GM12878 (cell line): ENCODE measurements at regions not wholly inside any gene's neighbourhood (a gene's known extent, or its start where the extent isn't known, plus 50 kb on each side); places are given as distances from the start of the nearest gene placed in this dataset.

ENCODE experiments used
- ATAC-seq: fragments of 200-7000 bp; cut with Tn5 transposase; 3 replicates; pipeline ENCODE4 v1.9.1; 2020; ENCODE audit warnings: mild to moderate bottlenecking, moderate library complexity
- BruUV-seq: library from RNA; stranded (reverse); fragments of 400-500 nt; replicated peaks from 2 replicates; lab custom pipeline; 2021; lab: Mats Ljungman, UMichigan
- CTCF ChIA-PET: fragments of 300-600 bp; sonication (Branson Sonifier 250); formaldehyde crosslinking; extraction: SDS; loops from one replicate; lab custom pipeline; 2021; ENCODE audit warnings: inconsistent platforms; lab: Yijun Ruan, JAX
- POLR2A ChIA-PET: fragments of 350-600 bp; formaldehyde crosslinking; extraction: SDS; loops from one replicate; lab custom pipeline; 2021; ENCODE audit warnings: inconsistent platforms; lab: Charles Lee
- RAD21 ChIA-PET: fragments of 300-600 bp; sonication (Branson Sonifier 250); formaldehyde crosslinking; loops from one replicate; lab custom pipeline; 2023; ENCODE audit warnings: antibody characterized with exemption; ENCODE audit not compliant: unreplicated experiment; lab: Charles Lee
- SMC1A ChIA-PET: fragments of 300-600 bp; sonication (Branson Sonifier 250); formaldehyde crosslinking; loops from one replicate; lab custom pipeline; 2023; ENCODE audit not compliant: unreplicated experiment, uncharacterized antibody; lab: Charles Lee
- DNase-seq: peaks from one replicate; pipeline ENCODE4 v3.0.0-alpha.2; 2011; ENCODE audit warnings: low read depth, low spot score
- FAIRE-seq: peaks from 3 replicates; lab custom pipeline; 2011; peaks lifted over from hg19 to GRCh38; lab: Jason Lieb, UNC
- H2AFZ ChIP-seq: 2 replicates; pipeline ENCODE4 v1.6.0; 2011; ENCODE audit warnings: low read depth, low read length, control low read depth; ENCODE audit not compliant: control insufficient read depth
- H3K27ac ChIP-seq: 2 replicates; pipeline ENCODE4 v1.5.1; 2011; ENCODE audit warnings: control low read depth; ENCODE audit not compliant: control insufficient read depth, insufficient read depth
- H3K27me3 ChIP-seq, 2 experiments: replicated peaks in 1 of 2; 2 replicates each; pipeline versions ENCODE4 v1.6.0 to v1.6.1; 2011; ENCODE audit warnings: low read length in 1 of 2; ENCODE audit not compliant: control insufficient read depth in 2 of 2, insufficient read depth in 2 of 2
- H3K36me3 ChIP-seq, 2 experiments: 2 replicates each; pipeline ENCODE4 v1.5.1; 2011; ENCODE audit warnings: low read length in 1 of 2; ENCODE audit not compliant: control insufficient read depth in 2 of 2, insufficient read depth in 2 of 2
- H3K4me1 ChIP-seq: 2 replicates; pipeline ENCODE4 v1.6.1; 2011; ENCODE audit warnings: mild to moderate bottlenecking, low read length, moderate library complexity, mixed read lengths; ENCODE audit not compliant: control insufficient read depth, insufficient read depth
- H3K4me2 ChIP-seq: 2 replicates; pipeline ENCODE4 v1.6.0; 2011; ENCODE audit warnings: control low read depth; ENCODE audit not compliant: control insufficient read depth, insufficient read depth
- H3K4me3 ChIP-seq: fragments of 200-600 bp; sonication (generic); 2 replicates; pipeline ENCODE4 v1.5.1; 2016
- H3K79me2 ChIP-seq: 2 replicates; pipeline ENCODE4 v1.6.0; 2011; ENCODE audit warnings: low read length; ENCODE audit not compliant: control insufficient read depth, insufficient read depth
- H3K9ac ChIP-seq: 2 replicates; pipeline ENCODE4 v1.8.0; 2011; ENCODE audit warnings: low read length, control low read depth, mixed read lengths; ENCODE audit not compliant: control insufficient read depth, insufficient read depth
- H3K9me3 ChIP-seq: replicated peaks from 3 replicates; pipeline ENCODE4 v1.5.1; 2011; ENCODE audit warnings: mild to moderate bottlenecking, low read length; ENCODE audit not compliant: control insufficient read depth, insufficient read depth
- H4K20me1 ChIP-seq: 2 replicates; pipeline ENCODE4 v1.6.0; 2011; ENCODE audit not compliant: control insufficient read depth, insufficient read depth
- BMI1 ChIP-seq: fragments of 450-650 bp; IDR thresholded peaks from 2 replicates; pipeline ENCODE4 v1.6.1; 2016; ENCODE audit warnings: mild to moderate bottlenecking, moderate library complexity, borderline replicate concordance
- CBFB ChIP-seq: IDR thresholded peaks from 2 replicates; pipeline ENCODE4 v1.6.1; 2016; ENCODE audit warnings: antibody characterized with exemption, low read depth
- ETV6 ChIP-seq, 2 experiments: fragments of 450-650 bp in 1 of 2; IDR thresholded peaks in 1 of 2; conservative IDR thresholded peaks in 1 of 2; 2 replicates each; pipeline ENCODE4 v1.6.1; 2014; ENCODE audit warnings: antibody characterized with exemption in 1 of 2, borderline replicate concordance in 1 of 2, low read depth in 1 of 2, mild to moderate bottlenecking in 1 of 2, moderate library complexity in 1 of 2
- IKZF2 ChIP-seq, 2 experiments: fragments of 450-650 bp; IDR thresholded peaks; 2 replicates each; pipeline ENCODE4 v1.6.1; 2017; ENCODE audit warnings: mild to moderate bottlenecking in 2 of 2, moderate library complexity in 2 of 2
- NFIC ChIP-seq: IDR thresholded peaks from 2 replicates; pipeline ENCODE4 v1.6.1; 2012; ENCODE audit warnings: low read depth, mild to moderate bottlenecking, inconsistent platforms, low read length, moderate library complexity
- NFYA ChIP-seq: IDR thresholded peaks from 2 replicates; pipeline ENCODE4 v1.6.1; 2011; ENCODE audit warnings: low read depth, mild to moderate bottlenecking, low read length, improper control_type of control experiment, borderline replicate concordance
- STAT1 ChIP-seq: fragments of 450-650 bp; conservative IDR thresholded peaks from 2 replicates; pipeline ENCODE4 v1.6.1; 2014; ENCODE audit warnings: antibody characterized with exemption, mild to moderate bottlenecking
- TCF3 ChIP-seq: IDR thresholded peaks from 2 replicates; pipeline ENCODE4 v1.6.1; 2012; ENCODE audit warnings: low read depth, mild to moderate bottlenecking, low read length, borderline replicate concordance; ENCODE audit not compliant: insufficient read depth
- WGBS: methylation state at CpG from one replicate; pipeline ENCODE4 v1.1.6; 2016; ENCODE audit warnings: low lambda C conversion rate; ENCODE audit not compliant: insufficient replicate concordance, insufficient coverage; ENCODE audit errors: missing lambda C conversion rate; 5-methylcytosine and 5-hydroxymethylcytosine counted together
- in situ Hi-C: fragments of 300-500 bp; cut with MboI; formaldehyde crosslinking; loops from 9 replicates; pipeline ENCODE4 v1.14.3; 2018; ENCODE audit warnings: mixed read lengths
- intact Hi-C: fragments of 100-400 bp; cut with micrococcal nuclease; formaldehyde crosslinking; loops from one replicate; pipeline ENCODE4 v1.14.2; 2022; ENCODE audit not compliant: unreplicated experiment
- TF ChIP-seq, protein P1 (sequence below): IDR thresholded peaks from 2 replicates; pipeline ENCODE4 v1.6.1; 2011; ENCODE audit warnings: borderline replicate concordance, low read depth, mild to moderate bottlenecking, moderate library complexity, mixed read lengths, low read length; ENCODE audit not compliant: insufficient read depth; ENCODE audit errors: extremely low read length

- no TSS peak for BruUV-seq
- intact Hi-C loops, result no loop called here
- ChIA-PET CTCF (no interaction called here), RAD21 (no interaction called here), SMC1A (no interaction called here)
- DNase-seq (no peak), ATAC-seq (no peak)
- no peak overlapping the region for H3K4me2 ChIP-seq
- H3K27ac ChIP-seq, result no peak overlapping the region
- no peaks in the 10 kb centered on the region for H4K20me1 ChIP-seq
- no peaks in the 10 kb centered on the region; the same call in 2 of the 3 replicates for H3K9me3 ChIP-seq
- TF ChIP-seq NFYA (no peak), NFIC (no peak), IKZF2 (IDR thresholded peaks at IDR 0.05) (no peak), STAT1 (no peak), CBFB (no peak), TCF3 (no peak), BMI1 (no peak), ETV6 (conservative IDR thresholded peaks at IDR 0.05 in 1 of 2, IDR thresholded peaks at IDR 0.05 in 1 of 2; ENCODE audit: borderline replicate concordance in 1 of 2, low read depth in 1 of 2) (no peak)
- TF ChIP-seq, protein P1, sequence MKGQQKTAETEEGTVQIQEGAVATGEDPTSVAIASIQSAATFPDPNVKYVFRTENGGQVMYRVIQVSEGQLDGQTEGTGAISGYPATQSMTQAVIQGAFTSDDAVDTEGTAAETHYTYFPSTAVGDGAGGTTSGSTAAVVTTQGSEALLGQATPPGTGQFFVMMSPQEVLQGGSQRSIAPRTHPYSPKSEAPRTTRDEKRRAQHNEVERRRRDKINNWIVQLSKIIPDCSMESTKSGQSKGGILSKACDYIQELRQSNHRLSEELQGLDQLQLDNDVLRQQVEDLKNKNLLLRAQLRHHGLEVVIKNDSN, result no peak
- TF ChIP-seq, all 136 proteins: peak for 0
- in situ Hi-C loops, result no loop called here
- Histone ChIP-seq H3K9ac (no peak overlapping the region), H3K4me3 (no peak overlapping the region), H3K36me3 (no peaks in the 10 kb centered on the region), H3K4me1 (no peaks in the 10 kb centered on the region), H3K79me2 (no peaks in the 10 kb centered on the region), H2AFZ (no peak overlapping the region), H3K27me3 (no peaks in the 10 kb centered on the region)
- no peak for FAIRE-seq
- POLR2A ChIA-PET, result no interaction called here
- 35% methylated on average over 16 of the region's 16 CpGs for whole genome bisulfite sequencing
These were observed 179.7 kb upstream of the ZNF507 start for GRCh38 chr19:32165750-32166149.
